ENCODE measurements at regions not wholly inside any gene's neighbourhood (a gene's known extent, or its start where the extent isn't known, plus 50 kb on each side); places are given as distances from the start of the nearest gene placed in this dataset.
"Not testable (repeated sequence)": the region's sequence is repeated elsewhere in the genome, so short reads cannot be mapped to it uniquely, and the experiment has no call there.

DNA sequence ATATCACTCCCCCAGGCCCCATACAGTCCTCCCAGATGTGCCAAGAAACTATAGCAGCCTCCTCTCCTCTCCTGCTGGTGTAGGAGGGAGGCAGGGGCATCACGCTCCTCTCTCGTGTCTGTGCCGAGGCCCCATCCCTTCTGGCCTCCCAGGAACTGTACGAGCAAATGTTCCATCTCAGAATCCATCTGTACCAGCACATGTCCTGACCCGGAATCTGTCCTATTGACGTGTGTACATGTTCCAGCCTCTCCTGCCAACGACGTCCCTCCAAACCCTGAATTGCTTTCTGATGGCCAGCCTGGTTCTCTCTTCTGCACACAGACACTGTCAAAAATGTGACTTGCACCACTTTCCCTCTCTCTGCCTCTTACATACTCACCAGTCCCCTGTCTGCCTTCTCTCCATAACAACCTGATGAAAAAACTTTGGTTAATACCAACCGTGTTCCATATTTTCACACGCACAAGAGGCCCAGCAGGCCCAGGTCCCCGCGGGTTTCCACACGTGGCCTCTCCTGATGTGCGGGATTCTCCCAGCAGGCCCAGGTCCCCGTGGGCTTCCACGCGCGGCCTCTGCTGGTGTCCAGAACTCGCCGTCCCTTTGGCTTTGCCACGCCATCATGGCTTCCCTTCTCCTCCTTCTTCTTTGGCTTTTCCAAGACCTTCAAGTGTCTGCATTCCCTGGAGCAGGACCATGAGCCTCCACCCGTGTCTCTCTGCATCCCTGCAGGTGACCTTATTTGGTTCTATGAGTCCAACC is 125.2 kb upstream of the THBS2 start:
- DNase-seq: no peak

- DNase-seq: no peak
Observed at GRCh38 chr6:169376458-169376857, 122.8 kb upstream of the THBS2 start.

DNA sequence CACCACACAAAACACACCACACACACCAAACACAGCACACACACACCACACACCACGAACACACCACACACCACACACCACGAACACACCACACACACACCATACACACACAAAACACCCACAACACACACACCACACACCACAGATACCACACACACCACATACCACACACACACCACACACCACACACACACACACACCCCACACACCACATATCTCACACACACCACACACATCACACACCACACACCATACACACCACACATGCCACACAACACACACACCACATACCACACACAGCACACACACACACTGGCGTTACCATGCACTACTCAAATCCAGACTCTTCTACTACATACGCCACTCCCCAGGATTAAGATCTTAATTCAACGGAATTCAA is 118.9 kb upstream of the THBS2 start:
- no peak for DNase-seq

- no peak for DNase-seq
Observed at GRCh38 chr6:169371344-169372127, 117.9 kb upstream of the THBS2 start.

- DNase-seq: no peak
Observed at GRCh38 chr6:169370666-169371343, 117.2 kb upstream of the THBS2 start.

- no peak for DNase-seq
Observed at GRCh38 chr6:169370054-169370453, 116.4 kb upstream of the THBS2 start.

DNA sequence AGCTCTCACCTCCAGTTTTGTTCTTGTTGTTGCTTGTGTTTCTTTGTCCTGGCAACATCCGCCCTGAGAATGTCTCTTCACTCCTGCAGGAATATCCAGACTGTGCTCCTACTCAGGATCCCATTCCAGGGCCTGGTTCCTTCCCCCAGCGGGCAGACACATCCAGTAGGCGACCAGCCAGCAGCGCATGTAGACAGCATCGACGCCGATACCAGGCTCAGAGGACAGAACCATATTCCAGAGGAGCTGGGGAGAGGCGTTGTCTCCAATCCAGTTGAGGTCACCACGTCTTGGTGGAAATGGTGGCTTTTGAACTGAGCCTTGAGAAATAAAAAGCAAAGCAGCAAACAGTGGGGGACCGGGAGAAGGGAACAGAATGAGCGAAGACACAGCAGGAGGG is 114.6 kb upstream of the THBS2 start:
- DNase-seq: no peak

DNA sequence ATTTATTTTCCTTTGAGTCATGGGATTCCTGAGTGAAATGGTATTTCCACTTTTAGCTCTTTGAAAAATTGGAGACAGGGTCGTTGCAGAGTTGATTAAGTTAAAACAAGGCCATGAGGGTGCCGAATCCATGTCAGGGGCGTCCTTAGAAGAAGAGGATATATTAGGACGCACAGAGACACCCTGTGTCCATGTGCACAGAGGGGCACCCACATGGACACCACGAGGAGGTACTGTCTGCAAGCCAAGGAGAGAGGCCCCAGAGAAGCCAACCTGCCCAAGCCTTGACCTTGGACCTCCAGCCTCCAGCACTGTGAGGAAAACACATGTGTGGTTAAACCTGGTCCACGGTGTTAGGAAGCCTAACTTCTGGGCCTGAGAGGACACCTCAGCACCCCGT is 113.9 kb upstream of the THBS2 start:
- no peak for DNase-seq

DNA sequence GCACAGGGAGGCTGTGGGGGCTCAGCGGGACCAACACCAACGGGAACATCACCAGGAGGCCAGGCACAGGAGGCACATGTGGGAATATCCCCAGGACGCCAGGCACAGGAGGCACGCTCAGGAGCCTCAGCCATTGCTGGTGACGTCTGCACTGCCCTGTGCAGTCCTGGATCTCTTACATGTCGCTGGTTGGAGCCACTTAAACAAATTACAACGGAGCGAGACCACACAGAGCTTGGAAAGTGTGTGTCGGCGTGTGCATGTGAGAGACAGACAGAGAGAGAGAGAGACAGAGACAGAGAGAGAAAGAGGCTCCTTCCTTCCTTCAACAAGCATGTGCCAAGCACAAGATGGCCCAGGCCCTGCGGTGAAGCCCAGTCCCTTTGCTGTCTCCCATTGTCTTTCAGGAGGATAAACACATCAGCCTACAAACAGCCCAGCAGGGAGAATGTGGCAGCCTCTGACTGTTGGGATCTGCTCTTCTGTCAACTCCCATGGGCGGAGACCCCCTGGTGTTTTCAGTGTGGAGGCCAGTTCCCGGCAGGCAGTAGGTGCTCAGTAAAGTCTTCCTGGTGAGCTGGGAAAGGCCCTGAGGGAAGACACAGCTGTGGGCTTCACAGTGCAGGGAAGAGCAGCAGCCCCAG is 112.7 kb upstream of the THBS2 start:
- DNase-seq: no peak

DNA sequence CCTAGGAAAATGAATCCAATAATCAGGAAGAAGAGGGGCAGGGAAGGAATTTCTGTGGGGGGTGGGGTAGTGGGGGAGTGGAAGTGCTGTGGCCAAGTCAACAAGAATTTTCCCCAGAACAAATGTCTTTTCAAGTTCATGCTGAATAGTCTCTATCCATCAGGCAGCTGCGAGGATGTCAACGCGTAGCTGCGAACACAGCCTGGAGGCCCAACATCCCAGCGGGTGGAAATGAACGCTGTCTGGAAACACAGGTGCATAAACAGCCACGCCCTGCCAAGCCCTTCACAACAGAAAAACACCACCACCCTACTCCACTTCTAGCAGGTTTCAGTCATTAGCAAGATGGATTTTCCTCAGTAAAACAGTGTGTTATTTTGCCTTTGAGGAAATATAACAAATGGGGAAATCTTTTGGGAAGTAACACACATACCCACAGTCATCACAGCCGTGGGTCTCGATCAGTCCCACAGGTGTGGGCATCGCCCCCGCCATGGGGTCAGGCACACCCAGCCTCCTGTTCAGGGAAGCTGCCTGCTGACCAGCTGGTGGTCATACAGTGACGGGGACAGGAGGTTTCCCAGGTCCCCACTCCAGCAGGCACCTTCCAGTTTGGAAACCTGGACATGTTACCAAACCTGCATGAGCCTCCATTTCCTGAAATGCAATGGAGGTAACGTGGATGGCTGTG is 112.1 kb upstream of the THBS2 start:
- DNase-seq: peak; percentile 47

- DNase-seq: no peak
Observed at GRCh38 chr6:169363590-169363989, 109.9 kb upstream of the THBS2 start.

DNA sequence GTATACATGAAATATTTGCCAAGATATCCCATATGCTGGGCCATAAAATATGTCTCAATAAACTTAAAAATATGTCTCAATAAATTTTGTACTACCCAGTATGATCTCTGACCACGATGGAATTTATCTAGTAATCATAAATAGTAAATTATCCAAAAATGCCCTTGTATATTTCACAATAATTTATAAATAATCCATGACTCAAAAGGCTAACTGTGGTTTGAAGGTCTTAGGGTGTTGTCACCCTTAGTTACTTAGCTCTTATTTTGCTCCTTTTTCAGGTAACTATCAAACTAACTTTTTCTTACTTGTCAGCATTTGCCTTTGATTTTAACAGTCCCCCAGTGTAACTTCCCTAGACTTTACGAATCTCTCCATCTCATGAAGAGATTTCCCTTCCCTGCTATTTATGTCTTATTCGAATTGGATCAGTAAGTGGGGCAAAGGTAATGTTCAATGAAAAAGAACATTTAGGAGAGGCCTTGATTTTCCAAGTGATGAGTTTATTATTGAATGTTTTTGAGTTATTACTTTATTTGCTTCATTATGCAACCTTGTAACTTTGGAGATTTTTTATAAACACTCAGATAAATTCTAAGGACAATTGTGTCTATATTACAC is 109.0 kb upstream of the THBS2 start:
- no peak for DNase-seq

GRCh38 chr6:169355001-169355400 is 101.4 kb upstream of the THBS2 start:
- DNase-seq: not testable (repeated sequence)

GRCh38 chr6:169345146-169345545 is 91.5 kb upstream of the THBS2 start:
- DNase-seq: peak; percentile 5

DNA sequence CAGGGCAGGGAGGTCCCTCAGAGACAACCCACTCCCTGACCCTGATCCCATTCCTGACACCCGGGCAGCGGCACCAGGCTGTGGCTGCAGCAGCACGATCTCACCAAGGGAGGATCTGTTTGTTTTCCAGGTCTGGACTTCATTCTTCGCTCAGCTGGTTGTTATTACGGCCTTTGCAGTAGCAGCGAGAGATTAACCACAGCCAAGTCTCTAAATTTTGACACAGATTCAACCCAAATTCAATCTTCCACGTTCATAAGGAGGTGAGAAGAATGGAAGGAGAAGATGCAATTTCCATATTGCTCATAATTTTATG is 91.1 kb upstream of the THBS2 start:
- DNase-seq: no peak

DNA sequence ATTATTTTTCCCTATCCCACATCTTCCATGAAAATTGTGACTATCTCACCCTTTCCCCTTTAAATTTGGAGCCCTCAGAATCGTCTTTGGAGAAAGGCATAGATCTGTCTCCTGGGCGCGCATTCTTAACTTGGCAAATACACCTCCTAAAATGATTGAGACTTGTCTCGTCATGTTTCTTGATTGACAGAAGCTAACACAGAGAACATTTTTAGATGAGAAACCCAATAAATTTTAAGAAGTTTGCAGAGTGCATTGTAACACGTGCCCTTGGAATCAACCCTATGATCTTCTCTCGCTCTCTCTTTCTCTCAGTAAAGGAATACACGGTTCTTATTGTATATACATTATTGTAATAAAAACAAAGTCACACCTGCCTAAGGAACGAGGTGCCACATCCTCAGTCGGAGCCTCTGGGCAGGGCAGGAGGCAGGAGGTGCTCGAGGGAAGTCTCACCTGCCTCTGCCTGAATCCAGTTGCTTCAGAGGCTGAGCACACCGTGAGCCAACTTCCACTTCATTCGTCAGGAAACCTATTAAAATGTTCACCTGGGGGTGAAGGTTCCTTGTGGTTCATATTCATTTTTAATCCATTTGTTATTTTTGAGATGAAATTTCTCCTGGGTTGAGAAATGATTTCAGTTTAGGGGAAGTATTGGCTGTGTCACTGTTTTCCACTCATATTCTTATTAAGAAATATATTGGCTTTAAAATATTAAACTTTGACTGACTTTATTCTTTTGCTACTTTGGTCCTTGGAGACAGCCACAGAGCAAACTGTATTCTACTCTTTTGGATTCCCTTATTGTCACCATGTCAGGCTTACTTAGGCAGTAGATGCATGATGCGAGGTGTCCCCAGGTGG is 90.5 kb upstream of the THBS2 start:
- no peak for DNase-seq

DNA sequence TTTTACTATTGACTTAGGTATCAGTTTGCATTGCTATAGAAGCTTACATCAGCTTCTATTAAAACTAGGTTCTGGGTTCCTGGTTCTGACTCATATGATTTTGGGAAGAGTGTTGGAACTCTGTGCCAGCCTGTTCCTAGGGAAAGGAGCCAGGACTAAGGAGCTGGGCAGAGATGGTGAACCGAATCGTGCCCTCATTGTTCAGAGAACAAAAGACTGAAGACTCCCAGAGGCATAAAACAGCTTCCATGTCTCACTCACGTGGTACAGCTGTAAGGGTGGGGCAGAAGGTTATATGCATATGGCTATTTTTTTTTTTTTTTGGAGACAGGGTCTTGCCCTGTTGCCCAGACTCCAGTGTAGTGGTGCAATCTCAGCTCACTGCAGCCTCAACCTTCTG is 89.1 kb upstream of the THBS2 start:
- DNase-seq: no peak

GRCh38 chr6:169341706-169342105 is 88.1 kb upstream of the THBS2 start:
- no peak for DNase-seq

GRCh38 chr6:169341065-169341464 is 87.4 kb upstream of the THBS2 start:
- DNase-seq: no peak

- no peak for DNase-seq
Observed at GRCh38 chr6:169340395-169340794, 86.7 kb upstream of the THBS2 start.

GRCh38 chr6:169339731-169340309 is 86.2 kb upstream of the THBS2 start:
- no peak for DNase-seq
